ENCODE measurements at regions not wholly inside any gene's neighbourhood (a gene's known extent, or its start where the extent isn't known, plus 50 kb on each side); places are given as distances from the start of the nearest gene placed in this dataset.

- no peak for TF ChIP-seq CTCF (conservative IDR thresholded peaks at IDR 0.05)
- no peak overlapping the region for H3K4me3 ChIP-seq (ENCODE audit: low read length)
- no peaks in the 10 kb centered on the region for H3K27me3 Mint-ChIP-seq (ENCODE audit: insufficient read depth)
- H3K9ac ChIP-seq (ENCODE audit: extremely low read depth, low read length, poor library complexity, severe bottlenecking), result no peak overlapping the region
- H3K9me3 Mint-ChIP-seq, result no peaks in the 10 kb centered on the region
- no peaks in the 10 kb centered on the region for H3K27me3 ChIP-seq (ENCODE audit: control insufficient read depth, insufficient read depth, low read length, poor library complexity, severe bottlenecking)
- DNase-seq, result no peak
- H3K27ac Mint-ChIP-seq, result no peak overlapping the region
- WGBS, 2 experiments (ENCODE audit: insufficient coverage in 1 of 2, insufficient read length in 1 of 2), result 73 to 81% methylated on average over 1 of the region's 1 CpG
- H3K36me3 ChIP-seq (ENCODE audit: control insufficient read depth, insufficient read depth, low read length), result no peaks in the 10 kb centered on the region
- peaks cover 2% of the 10 kb centered on the region for H3K4me1 Mint-ChIP-seq
- no peaks in the 10 kb centered on the region for H3K36me3 Mint-ChIP-seq (ENCODE audit: low read depth)
- peaks cover 14% of the 10 kb centered on the region for H3K9me3 ChIP-seq (ENCODE audit: control insufficient read depth, low read length)
- no peak overlapping the region for H3K27ac ChIP-seq (ENCODE audit: low read depth, low read length)
- H3K4me1 ChIP-seq (ENCODE audit: control insufficient read depth, insufficient read depth, low read length), result no peaks in the 10 kb centered on the region
- H3K4me3 Mint-ChIP-seq, result no peak overlapping the region
These were observed 315.0 kb upstream of the NDST4 start for GRCh38 chr4:115428455-115428854.

GRCh38 chr4:115424852-115425251 lies 311.4 kb upstream of the NDST4 start:
- peak overlapping the region; percentile 44 for H3K4me3 ChIP-seq (ENCODE audit: low read length)
- H3K36me3 Mint-ChIP-seq (ENCODE audit: low read depth), result no peaks in the 10 kb centered on the region
- no peaks in the 10 kb centered on the region for H3K36me3 ChIP-seq (ENCODE audit: control insufficient read depth, insufficient read depth, low read length)
- no peaks in the 10 kb centered on the region for H3K27me3 ChIP-seq (ENCODE audit: control insufficient read depth, insufficient read depth, low read length, poor library complexity, severe bottlenecking)
- no peak for TF ChIP-seq CTCF (conservative IDR thresholded peaks at IDR 0.05)
- DNase-seq, result no peak
- H3K9me3 Mint-ChIP-seq, result peaks cover 22% of the 10 kb centered on the region
- no peaks in the 10 kb centered on the region for H3K27me3 Mint-ChIP-seq (ENCODE audit: insufficient read depth)
- H3K27ac ChIP-seq (ENCODE audit: low read depth, low read length), result no peak overlapping the region
- no peaks in the 10 kb centered on the region for H3K4me1 ChIP-seq (ENCODE audit: control insufficient read depth, insufficient read depth, low read length)
- H3K4me3 Mint-ChIP-seq, result no peak overlapping the region
- 92 to 100% methylated on average over 1 of the region's 1 CpG for WGBS, 2 experiments (ENCODE audit: insufficient coverage in 1 of 2, insufficient read length in 1 of 2)
- H3K4me1 Mint-ChIP-seq, result peaks cover 2% of the 10 kb centered on the region
- no peak overlapping the region for H3K27ac Mint-ChIP-seq
- peaks cover 45% of the 10 kb centered on the region for H3K9me3 ChIP-seq (ENCODE audit: control insufficient read depth, low read length)
- no peak overlapping the region for H3K9ac ChIP-seq (ENCODE audit: extremely low read depth, low read length, poor library complexity, severe bottlenecking)

GRCh38 chr4:115418635-115419396 lies 305.4 kb upstream of the NDST4 start:
- no peak for TF ChIP-seq CTCF (conservative IDR thresholded peaks at IDR 0.05)
- H3K36me3 ChIP-seq (ENCODE audit: control insufficient read depth, insufficient read depth, low read length), result no peaks in the 10 kb centered on the region
- peaks cover 31% of the 10 kb centered on the region for H3K9me3 Mint-ChIP-seq
- peaks cover 46% of the 10 kb centered on the region for H3K9me3 ChIP-seq (ENCODE audit: control insufficient read depth, low read length)
- peak; percentile 47 for DNase-seq
- H3K27ac ChIP-seq (ENCODE audit: low read depth, low read length), result no peak overlapping the region
- H3K9ac ChIP-seq (ENCODE audit: extremely low read depth, low read length, poor library complexity, severe bottlenecking), result no peak overlapping the region
- no peak overlapping the region for H3K27ac Mint-ChIP-seq
- no peaks in the 10 kb centered on the region for H3K36me3 Mint-ChIP-seq (ENCODE audit: low read depth)
- H3K4me3 Mint-ChIP-seq, result no peak overlapping the region
- H3K27me3 Mint-ChIP-seq (ENCODE audit: insufficient read depth), result no peaks in the 10 kb centered on the region
- 81 to 87% methylated on average over 7 to 8 of the region's 8 CpGs for WGBS, 2 experiments (ENCODE audit: insufficient coverage in 1 of 2, insufficient read length in 1 of 2)
- peaks cover 4% of the 10 kb centered on the region for H3K4me1 Mint-ChIP-seq
- H3K4me1 ChIP-seq (ENCODE audit: control insufficient read depth, insufficient read depth, low read length), result no peaks in the 10 kb centered on the region
- H3K4me3 ChIP-seq (ENCODE audit: low read length), result no peak overlapping the region
- no peaks in the 10 kb centered on the region for H3K27me3 ChIP-seq (ENCODE audit: control insufficient read depth, insufficient read depth, low read length, poor library complexity, severe bottlenecking)

All from endodermal cell (in vitro differentiated cells).